B cell (primary cell): ENCODE measurements at regions not wholly inside any gene's neighbourhood (a gene's known extent, or its start where the extent isn't known, plus 50 kb on each side); places are given as distances from the start of the nearest gene placed in this dataset.

Experiments
- ATAC-seq: fragments of 200-7000 bp; cut with Tn5 transposase; one replicate; pipeline ENCODE4 v1.10.0; 2021; ENCODE audit warnings: low read depth, mild to moderate bottlenecking, moderate number of reproducible peaks, moderate library complexity
- CTCF ChIA-PET: fragments of 350-600 bp; sonication (Branson Sonifier 250); formaldehyde crosslinking; loops from one replicate; lab custom pipeline; 2021; ENCODE audit warnings: antibody characterized with exemption, inconsistent platforms; lab: Charles Lee
- POLR2A ChIA-PET: fragments of 350-600 bp; sonication (Branson Sonifier 250); formaldehyde crosslinking; loops from one replicate; lab custom pipeline; 2021; ENCODE audit warnings: antibody characterized with exemption; lab: Charles Lee
- DNase-seq: peaks from one replicate; pipeline ENCODE4 v3.0.0; 2013
- H2AFZ ChIP-seq: 2 replicates; pipeline ENCODE4 v1.6.1; 2012; ENCODE audit warnings: mild to moderate bottlenecking, low read depth, low read length; ENCODE audit not compliant: insufficient read depth, poor library complexity, severe bottlenecking
- H3K27ac ChIP-seq, 2 donors: 1 replicate in 1 of 2; 2 replicates in 1 of 2; pipeline ENCODE4 v1.5.1; 2012 to 2013; ENCODE audit warnings: low read length in 2 of 2, mild to moderate bottlenecking in 2 of 2, moderate library complexity in 1 of 2
- H3K27me3 ChIP-seq, 4 experiments: fragments of 200-600 bp in 1 of 4; sonication (generic) in 1 of 4; replicated peaks in 1 of 4; 1 replicate in 2 of 4; 2 replicates in 2 of 4; pipeline versions ENCODE4 v1.6.1 to v1.7.0; 2013 to 2016; ENCODE audit warnings: low read length in 3 of 4, mild to moderate bottlenecking in 2 of 4, mixed read lengths in 1 of 4, moderate library complexity in 1 of 4; ENCODE audit not compliant: insufficient read depth in 4 of 4, control insufficient read depth in 3 of 4; ENCODE audit errors: control extremely low read depth in 1 of 4
- H3K36me3 ChIP-seq, 2 experiments: replicated peaks in 1 of 2; 1 replicate in 1 of 2; 2 replicates in 1 of 2; pipeline versions ENCODE4 v1.6.1 to v1.7.1; 2013; ENCODE audit warnings: low read length in 1 of 2; ENCODE audit not compliant: insufficient read depth in 2 of 2, control insufficient read depth in 1 of 2; ENCODE audit errors: control extremely low read depth in 1 of 2, extremely low read depth in 1 of 2
- H3K4me1 ChIP-seq, 2 donors: fragments of 200-600 bp in 1 of 2; sonication (generic) in 1 of 2; 1 replicate in 1 of 2; 2 replicates in 1 of 2; pipeline versions ENCODE4 v1.5.1 to v1.6.1; 2013 to 2017; ENCODE audit warnings: low read length in 2 of 2; ENCODE audit not compliant: control insufficient read depth in 2 of 2, insufficient read depth in 2 of 2
- H3K4me2 ChIP-seq: replicated peaks from 2 replicates; pipeline ENCODE3; 2012; ENCODE audit warnings: mild to moderate bottlenecking, low read depth, low read length; ENCODE audit not compliant: poor library complexity, severe bottlenecking
- H3K4me3 ChIP-seq, 5 experiments: fragments of 200-600 bp in 1 of 5; sonication (generic) in 1 of 5; 1 replicate in 3 of 5; 2 replicates in 2 of 5; pipeline versions ENCODE4 v1.5.1 to v1.7.0; 2011 to 2016; ENCODE audit warnings: low read length in 4 of 5, mild to moderate bottlenecking in 4 of 5, low read depth in 2 of 5, control low read depth in 1 of 5, moderate library complexity in 1 of 5; ENCODE audit not compliant: insufficient read depth in 1 of 5; ENCODE audit errors: control extremely low read depth in 1 of 5, extremely low read depth in 1 of 5
- H3K79me2 ChIP-seq: fragments of 200-600 bp; sonication (generic); one replicate; pipeline ENCODE4 v1.6.0; 2016; ENCODE audit warnings: low read length; ENCODE audit not compliant: control insufficient read depth, insufficient read depth
- H3K9ac ChIP-seq: fragments of 200-600 bp; sonication (generic); 2 replicates; pipeline ENCODE4 v1.6.1; 2017; ENCODE audit warnings: mild to moderate bottlenecking, low read length, moderate library complexity
- H3K9me3 ChIP-seq, 3 donors: one replicate each; pipeline versions ENCODE4 v1.6.1 to v1.7.1; 2013; ENCODE audit warnings: low read length in 2 of 3; ENCODE audit not compliant: control insufficient read depth in 2 of 3, insufficient read depth in 1 of 3; ENCODE audit errors: control extremely low read depth in 1 of 3
- H4K20me1 ChIP-seq: 2 replicates; pipeline ENCODE4 v1.6.0; 2012; ENCODE audit warnings: mild to moderate bottlenecking, low read length; ENCODE audit not compliant: insufficient read depth, control insufficient read depth, poor library complexity, severe bottlenecking
- H3K27ac Mint-ChIP-seq: one replicate; pipeline ENCODE4 v1.8.0; 2021; ENCODE audit warnings: mixed read lengths
- H3K27me3 Mint-ChIP-seq: one replicate; pipeline ENCODE4 v1.8.0; 2021; ENCODE audit warnings: mixed read lengths
- H3K4me1 Mint-ChIP-seq: one replicate; pipeline ENCODE4 v1.8.0; 2021; ENCODE audit warnings: mixed read lengths
- H3K4me3 Mint-ChIP-seq: one replicate; pipeline ENCODE4 v1.8.0; 2021; ENCODE audit warnings: mixed read lengths
- H3K9me3 Mint-ChIP-seq: one replicate; pipeline ENCODE4 v1.8.0; 2022; ENCODE audit warnings: mixed read lengths; ENCODE audit not compliant: insufficient read depth
- CTCF ChIP-seq: fragments of 200-600 bp; IDR thresholded peaks from one replicate; pipeline ENCODE4 v1.8.0; 2022; ENCODE audit warnings: antibody characterized with exemption, mild to moderate bottlenecking
- EZH2 ChIP-seq: IDR thresholded peaks from 2 replicates; pipeline ENCODE4 v1.6.1; 2012; ENCODE audit warnings: borderline replicate concordance, low read depth, mild to moderate bottlenecking, moderate library complexity, low read length; ENCODE audit not compliant: insufficient read depth, poor library complexity, severe bottlenecking
- WGBS: methylation state at CpG from one replicate; pipeline ENCODE4 v1.1.5; 2013; ENCODE audit warnings: missing lambda C conversion rate; ENCODE audit not compliant: insufficient coverage; 5-methylcytosine and 5-hydroxymethylcytosine counted together
- intact Hi-C: fragments of 100-400 bp; cut with micrococcal nuclease; formaldehyde crosslinking; loops from one replicate; pipeline ENCODE4 v1.10.0; 2022

GRCh38 chr20:60283281-60283680 is 325.1 kb downstream of the CDH26 start:
- DNase-seq (no peak), ATAC-seq (no peak)
- no peaks in the 10 kb centered on the region for H3K4me1 Mint-ChIP-seq
- peaks cover 4% of the 10 kb centered on the region for H3K9me3 Mint-ChIP-seq
- no peaks in the 10 kb centered on the region for H3K36me3 ChIP-seq
- H4K20me1 ChIP-seq: no peaks in the 10 kb centered on the region
- H3K4me3 Mint-ChIP-seq: no peak overlapping the region
- no peaks in the 10 kb centered on the region for H3K79me2 ChIP-seq
- no peak overlapping the region for H3K4me2 ChIP-seq
- no peaks in the 10 kb centered on the region for H3K27me3 Mint-ChIP-seq
- no peak overlapping the region for H3K4me3 ChIP-seq
- no peak overlapping the region for H3K27ac Mint-ChIP-seq
- H2AFZ ChIP-seq: no peak overlapping the region
- peaks cover 3 to 11% (median 5%) of the 10 kb centered on the region in 3 donors for H3K9me3 ChIP-seq
- TF ChIP-seq EZH2 (no peak), CTCF (no peak)
- H3K27me3 ChIP-seq: no peaks in the 10 kb centered on the region
- no peaks in the 10 kb centered on the region for H3K4me1 ChIP-seq
- ChIA-PET CTCF (no interaction called here), POLR2A (no interaction called here)
- no peak overlapping the region for H3K27ac ChIP-seq
- intact Hi-C loops: no loop called here
- no peak overlapping the region for H3K9ac ChIP-seq

- Histone ChIP-seq H3K36me3 (no peaks in the 10 kb centered on the region), H3K9me3 (peaks cover 3 to 24% (median 22%) of the 10 kb centered on the region in 3 donors), H3K4me3 (no peak overlapping the region), H2AFZ (no peak overlapping the region), H3K4me1 (no peaks in the 10 kb centered on the region), H4K20me1 (no peaks in the 10 kb centered on the region), H3K4me2 (no peak overlapping the region), H3K27ac (no peak overlapping the region), H3K27me3 (no peaks in the 10 kb centered on the region), H3K9ac (no peak overlapping the region), H3K79me2 (no peaks in the 10 kb centered on the region)
- CTCF ChIA-PET: interaction anchor here (1.3 kb wide), 1 partner anchor 24 kb away, joined by 4 read pairs; no protein-coding TSS in a partner anchor
- intact Hi-C loops: no loop called here
- peaks cover 6% of the 10 kb centered on the region for H3K9me3 Mint-ChIP-seq
- POLR2A ChIA-PET: no interaction called here
- no peaks in the 10 kb centered on the region for H3K4me1 Mint-ChIP-seq
- TF ChIP-seq EZH2 (no peak), CTCF (no peak)
- no peak for DNase-seq
- H3K27ac Mint-ChIP-seq: no peak overlapping the region
- 100% methylated on average over 1 of the region's 3 CpGs for WGBS
- no peak for ATAC-seq
- H3K27me3 Mint-ChIP-seq: no peaks in the 10 kb centered on the region
- no peak overlapping the region for H3K4me3 Mint-ChIP-seq
Measured at GRCh38 chr20:60286764-60287163, 328.5 kb downstream of the CDH26 start.
